Liver (tissue), 8 donors: ENCODE measurements at regions not wholly inside any gene's neighbourhood (a gene's known extent, or its start where the extent isn't known, plus 50 kb on each side); places are given as distances from the start of the nearest gene placed in this dataset.

Experiments used
- DNase-seq: peaks from one replicate; pipeline ENCODE4 v3.0.0-alpha.2; 2017; ENCODE audit warnings: low spot score
- H3K27ac ChIP-seq, 2 donors: one replicate each; pipeline ENCODE4 v1.7.0; 2013; ENCODE audit warnings: inconsistent platforms in 2 of 2, low read length in 2 of 2, control low read depth in 1 of 2, low read depth in 1 of 2, mild to moderate bottlenecking in 1 of 2
- H3K27me3 ChIP-seq, 4 donors: one replicate each; pipeline versions ENCODE4 v1.6.1 to v1.7.0; 2013; ENCODE audit warnings: low read length in 3 of 4, inconsistent platforms in 1 of 4, mild to moderate bottlenecking in 1 of 4, moderate library complexity in 1 of 4; ENCODE audit not compliant: control insufficient read depth in 4 of 4, insufficient read depth in 4 of 4
- H3K36me3 ChIP-seq, 4 donors: one replicate each; pipeline versions ENCODE4 v1.6.1 to v1.7.0; 2013; ENCODE audit warnings: low read length in 3 of 4, mild to moderate bottlenecking in 3 of 4, low read depth in 1 of 4, moderate library complexity in 1 of 4; ENCODE audit not compliant: control insufficient read depth in 4 of 4, insufficient read depth in 3 of 4
- H3K4me1 ChIP-seq, 4 donors: one replicate each; pipeline versions ENCODE4 v1.6.1 to v1.7.0; 2013; ENCODE audit warnings: low read length in 3 of 4, mild to moderate bottlenecking in 3 of 4, moderate library complexity in 1 of 4; ENCODE audit not compliant: control insufficient read depth in 4 of 4, insufficient read depth in 4 of 4
- H3K4me3 ChIP-seq, 3 donors: one replicate each; pipeline versions ENCODE4 v1.6.1 to v1.7.0; 2013; ENCODE audit warnings: low read length in 3 of 3, control low read depth in 1 of 3, low read depth in 1 of 3, mild to moderate bottlenecking in 1 of 3
- H3K9ac ChIP-seq, 2 donors: one replicate each; pipeline ENCODE4 v1.7.0; 2013; ENCODE audit warnings: low read length in 2 of 2, mild to moderate bottlenecking in 2 of 2, moderate library complexity in 2 of 2, control low read depth in 1 of 2, low read depth in 1 of 2
- H3K9me3 ChIP-seq, 4 donors: one replicate each; pipeline versions ENCODE4 v1.6.1 to v1.7.0; 2013; ENCODE audit warnings: low read length in 3 of 4; ENCODE audit not compliant: control insufficient read depth in 4 of 4
- EGR1 ChIP-seq, 2 donors: IDR thresholded peaks; 2 replicates each; pipeline ENCODE4 v1.6.1; 2016 to 2018; ENCODE audit warnings: antibody characterized with exemption in 2 of 2, low read depth in 2 of 2
- FOXA2 ChIP-seq: IDR thresholded peaks from 2 replicates; pipeline ENCODE4 v1.6.1; 2016; ENCODE audit warnings: antibody characterized with exemption
- GABPA ChIP-seq, 2 donors: IDR thresholded peaks in 1 of 2; conservative IDR thresholded peaks in 1 of 2; 2 replicates each; pipeline ENCODE4 v1.6.1; 2016; ENCODE audit warnings: antibody characterized with exemption in 2 of 2, mild to moderate bottlenecking in 1 of 2, moderate library complexity in 1 of 2
- HNF4A ChIP-seq, 2 donors: conservative IDR thresholded peaks; 2 replicates each; pipeline ENCODE4 v1.6.1; 2016; ENCODE audit warnings: antibody characterized with exemption in 2 of 2, mild to moderate bottlenecking in 2 of 2
- HNF4G ChIP-seq: IDR thresholded peaks from 2 replicates; pipeline ENCODE4 v1.6.1; 2016; ENCODE audit warnings: antibody characterized with exemption
- JUND ChIP-seq, 2 donors: IDR thresholded peaks; 2 replicates each; pipeline ENCODE4 v1.6.1; 2016; ENCODE audit warnings: antibody characterized with exemption in 2 of 2
- NR2F2 ChIP-seq: IDR thresholded peaks from 2 replicates; pipeline ENCODE4 v1.6.1; 2016; ENCODE audit warnings: antibody characterized with exemption
- RAD21 ChIP-seq, 2 donors: IDR thresholded peaks; 2 replicates each; pipeline ENCODE4 v1.6.1; 2016; ENCODE audit warnings: antibody characterized with exemption in 2 of 2, mild to moderate bottlenecking in 2 of 2
- RXRA ChIP-seq, 2 donors: IDR thresholded peaks; 2 replicates each; pipeline ENCODE4 v1.6.1; 2017 to 2018; ENCODE audit warnings: antibody characterized with exemption in 2 of 2, mild to moderate bottlenecking in 1 of 2
- SP1 ChIP-seq: IDR thresholded peaks from 2 replicates; pipeline ENCODE4 v1.6.1; 2018; ENCODE audit warnings: antibody characterized with exemption, mild to moderate bottlenecking
- TAF1 ChIP-seq: conservative IDR thresholded peaks from 2 replicates; pipeline ENCODE4 v1.6.1; 2016; ENCODE audit warnings: antibody characterized with exemption, mild to moderate bottlenecking
- YY1 ChIP-seq: IDR thresholded peaks from 2 replicates; pipeline ENCODE4 v1.6.1; 2016; ENCODE audit warnings: antibody characterized with exemption, mild to moderate bottlenecking
- WGBS: extraction: QIAGEN DNeasy Blood & Tissue Kit; methylation state at CpG from one replicate; pipeline ENCODE4 v1.1.7; 2013; 5-methylcytosine and 5-hydroxymethylcytosine counted together
- TF ChIP-seq, protein P1 (sequence below): IDR thresholded peaks from 2 replicates; pipeline ENCODE4 v1.6.1; 2016; ENCODE audit warnings: antibody characterized with exemption
- TF ChIP-seq, protein P2 (sequence below): IDR thresholded peaks from 2 replicates; pipeline ENCODE4 v1.6.1; 2016; ENCODE audit warnings: antibody characterized with exemption, mild to moderate bottlenecking
- TF ChIP-seq, protein P3 (sequence below): IDR thresholded peaks from 2 replicates; pipeline ENCODE4 v1.6.1; 2016; ENCODE audit warnings: antibody characterized with exemption
- TF ChIP-seq, protein P4 (sequence below): fragments of 150-350 bp; IDR thresholded peaks from 2 replicates; pipeline ENCODE4 v1.5.1; 2017; ENCODE audit warnings: improper control_type of control experiment, low read depth, low read length; ENCODE audit not compliant: missing input control
- TF ChIP-seq, protein P5 (sequence below): IDR thresholded peaks from 2 replicates; pipeline ENCODE4 v1.6.1; 2016; ENCODE audit warnings: antibody characterized with exemption
- donor health status: healthy.
- donor health status: healthy.
- donor health status: healthy.
- donor health status: healthy.
- donor health status: healthy.

DNA sequence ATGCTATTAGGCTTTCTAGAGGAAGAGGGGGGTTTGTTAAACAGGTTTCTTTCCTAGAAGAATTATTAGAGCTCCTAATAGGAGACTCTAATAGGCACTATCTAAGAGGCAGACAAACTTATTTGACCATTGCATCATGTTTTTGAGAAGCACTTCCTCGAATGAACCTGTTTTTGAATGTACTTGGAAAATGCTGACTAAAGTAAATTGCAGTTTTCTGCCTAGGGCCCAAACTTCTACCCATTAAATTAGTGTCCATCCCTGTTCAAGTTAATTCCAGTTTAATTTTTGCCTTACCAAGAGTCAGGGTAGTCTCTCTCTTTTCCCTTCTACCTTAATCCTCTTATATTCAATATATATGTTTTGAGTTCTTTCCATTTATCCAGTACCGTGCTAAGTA, 1029.6 kb downstream of the TTLL7 start:
- 66% methylated on average over 2 of the region's 2 CpGs for WGBS
- no peaks in the 10 kb centered on the region for H3K9me3 ChIP-seq
- no peak overlapping the region for H3K27ac ChIP-seq
- TF ChIP-seq GABPA (IDR thresholded peaks at IDR 0.05 in 1 of 2, conservative IDR thresholded peaks at IDR 0.05 in 1 of 2) (no peak), RAD21 (IDR thresholded peaks at IDR 0.05) (no peak), YY1 (no peak)
- H3K4me3 ChIP-seq: no peak overlapping the region
- H3K27me3 ChIP-seq: no peaks in the 10 kb centered on the region
- DNase-seq: no peak
- H3K4me1 ChIP-seq: no peaks in the 10 kb centered on the region
- no peaks in the 10 kb centered on the region for H3K36me3 ChIP-seq
- H3K9ac ChIP-seq: no peak overlapping the region

DNA sequence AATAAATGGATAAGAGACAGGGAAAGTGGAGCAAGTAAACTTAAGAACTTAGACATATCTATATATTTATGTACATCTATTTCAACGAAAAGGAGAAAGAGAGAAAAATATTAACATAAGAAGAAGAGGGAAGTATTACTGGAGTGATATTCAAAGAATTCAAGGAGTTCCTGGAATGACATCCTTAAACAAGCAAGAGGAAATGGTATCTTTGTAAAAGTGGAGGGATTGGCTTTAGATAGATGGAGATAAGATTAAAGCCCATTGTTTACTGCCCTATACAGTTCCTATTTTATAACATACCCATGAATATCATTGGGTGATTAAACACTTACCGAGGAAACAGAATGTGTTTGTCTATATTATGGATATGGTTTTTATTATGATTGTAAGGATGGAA, 1036.3 kb downstream of the TTLL7 start:
- WGBS: 63% methylated on average over 2 of the region's 2 CpGs

More for the DNA sequence above, 1036.3 kb downstream of the TTLL7 start:
- TF ChIP-seq, protein P1, sequence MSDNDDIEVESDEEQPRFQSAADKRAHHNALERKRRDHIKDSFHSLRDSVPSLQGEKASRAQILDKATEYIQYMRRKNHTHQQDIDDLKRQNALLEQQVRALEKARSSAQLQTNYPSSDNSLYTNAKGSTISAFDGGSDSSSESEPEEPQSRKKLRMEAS: no peak
- TF ChIP-seq HNF4G (no peak), FOXA2 (no peak), SP1 (no peak), JUND (IDR thresholded peaks at IDR 0.05) (no peak), TAF1 (no peak), EGR1 (IDR thresholded peaks at IDR 0.05; ENCODE audit: low read depth in 2 of 2) (no peak), NR2F2 (no peak), RXRA (IDR thresholded peaks at IDR 0.05) (no peak), YY1 (no peak), RAD21 (IDR thresholded peaks at IDR 0.05) (no peak), HNF4A (conservative IDR thresholded peaks at IDR 0.05) (no peak)
- TF ChIP-seq, protein P2, sequence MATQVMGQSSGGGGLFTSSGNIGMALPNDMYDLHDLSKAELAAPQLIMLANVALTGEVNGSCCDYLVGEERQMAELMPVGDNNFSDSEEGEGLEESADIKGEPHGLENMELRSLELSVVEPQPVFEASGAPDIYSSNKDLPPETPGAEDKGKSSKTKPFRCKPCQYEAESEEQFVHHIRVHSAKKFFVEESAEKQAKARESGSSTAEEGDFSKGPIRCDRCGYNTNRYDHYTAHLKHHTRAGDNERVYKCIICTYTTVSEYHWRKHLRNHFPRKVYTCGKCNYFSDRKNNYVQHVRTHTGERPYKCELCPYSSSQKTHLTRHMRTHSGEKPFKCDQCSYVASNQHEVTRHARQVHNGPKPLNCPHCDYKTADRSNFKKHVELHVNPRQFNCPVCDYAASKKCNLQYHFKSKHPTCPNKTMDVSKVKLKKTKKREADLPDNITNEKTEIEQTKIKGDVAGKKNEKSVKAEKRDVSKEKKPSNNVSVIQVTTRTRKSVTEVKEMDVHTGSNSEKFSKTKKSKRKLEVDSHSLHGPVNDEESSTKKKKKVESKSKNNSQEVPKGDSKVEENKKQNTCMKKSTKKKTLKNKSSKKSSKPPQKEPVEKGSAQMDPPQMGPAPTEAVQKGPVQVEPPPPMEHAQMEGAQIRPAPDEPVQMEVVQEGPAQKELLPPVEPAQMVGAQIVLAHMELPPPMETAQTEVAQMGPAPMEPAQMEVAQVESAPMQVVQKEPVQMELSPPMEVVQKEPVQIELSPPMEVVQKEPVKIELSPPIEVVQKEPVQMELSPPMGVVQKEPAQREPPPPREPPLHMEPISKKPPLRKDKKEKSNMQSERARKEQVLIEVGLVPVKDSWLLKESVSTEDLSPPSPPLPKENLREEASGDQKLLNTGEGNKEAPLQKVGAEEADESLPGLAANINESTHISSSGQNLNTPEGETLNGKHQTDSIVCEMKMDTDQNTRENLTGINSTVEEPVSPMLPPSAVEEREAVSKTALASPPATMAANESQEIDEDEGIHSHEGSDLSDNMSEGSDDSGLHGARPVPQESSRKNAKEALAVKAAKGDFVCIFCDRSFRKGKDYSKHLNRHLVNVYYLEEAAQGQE: no peak
- TF ChIP-seq, protein P3, sequence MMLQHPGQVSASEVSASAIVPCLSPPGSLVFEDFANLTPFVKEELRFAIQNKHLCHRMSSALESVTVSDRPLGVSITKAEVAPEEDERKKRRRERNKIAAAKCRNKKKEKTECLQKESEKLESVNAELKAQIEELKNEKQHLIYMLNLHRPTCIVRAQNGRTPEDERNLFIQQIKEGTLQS: no peak
- TF ChIP-seq, protein P4, sequence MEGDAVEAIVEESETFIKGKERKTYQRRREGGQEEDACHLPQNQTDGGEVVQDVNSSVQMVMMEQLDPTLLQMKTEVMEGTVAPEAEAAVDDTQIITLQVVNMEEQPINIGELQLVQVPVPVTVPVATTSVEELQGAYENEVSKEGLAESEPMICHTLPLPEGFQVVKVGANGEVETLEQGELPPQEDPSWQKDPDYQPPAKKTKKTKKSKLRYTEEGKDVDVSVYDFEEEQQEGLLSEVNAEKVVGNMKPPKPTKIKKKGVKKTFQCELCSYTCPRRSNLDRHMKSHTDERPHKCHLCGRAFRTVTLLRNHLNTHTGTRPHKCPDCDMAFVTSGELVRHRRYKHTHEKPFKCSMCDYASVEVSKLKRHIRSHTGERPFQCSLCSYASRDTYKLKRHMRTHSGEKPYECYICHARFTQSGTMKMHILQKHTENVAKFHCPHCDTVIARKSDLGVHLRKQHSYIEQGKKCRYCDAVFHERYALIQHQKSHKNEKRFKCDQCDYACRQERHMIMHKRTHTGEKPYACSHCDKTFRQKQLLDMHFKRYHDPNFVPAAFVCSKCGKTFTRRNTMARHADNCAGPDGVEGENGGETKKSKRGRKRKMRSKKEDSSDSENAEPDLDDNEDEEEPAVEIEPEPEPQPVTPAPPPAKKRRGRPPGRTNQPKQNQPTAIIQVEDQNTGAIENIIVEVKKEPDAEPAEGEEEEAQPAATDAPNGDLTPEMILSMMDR: no peak
- TF ChIP-seq, protein P5, sequence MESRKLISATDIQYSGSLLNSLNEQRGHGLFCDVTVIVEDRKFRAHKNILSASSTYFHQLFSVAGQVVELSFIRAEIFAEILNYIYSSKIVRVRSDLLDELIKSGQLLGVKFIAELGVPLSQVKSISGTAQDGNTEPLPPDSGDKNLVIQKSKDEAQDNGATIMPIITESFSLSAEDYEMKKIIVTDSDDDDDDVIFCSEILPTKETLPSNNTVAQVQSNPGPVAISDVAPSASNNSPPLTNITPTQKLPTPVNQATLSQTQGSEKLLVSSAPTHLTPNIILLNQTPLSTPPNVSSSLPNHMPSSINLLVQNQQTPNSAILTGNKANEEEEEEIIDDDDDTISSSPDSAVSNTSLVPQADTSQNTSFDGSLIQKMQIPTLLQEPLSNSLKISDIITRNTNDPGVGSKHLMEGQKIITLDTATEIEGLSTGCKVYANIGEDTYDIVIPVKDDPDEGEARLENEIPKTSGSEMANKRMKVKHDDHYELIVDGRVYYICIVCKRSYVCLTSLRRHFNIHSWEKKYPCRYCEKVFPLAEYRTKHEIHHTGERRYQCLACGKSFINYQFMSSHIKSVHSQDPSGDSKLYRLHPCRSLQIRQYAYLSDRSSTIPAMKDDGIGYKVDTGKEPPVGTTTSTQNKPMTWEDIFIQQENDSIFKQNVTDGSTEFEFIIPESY: no peak
- Histone ChIP-seq H3K4me1 (no peaks in the 10 kb centered on the region), H3K9ac (no peak overlapping the region), H3K36me3 (no peaks in the 10 kb centered on the region), H3K9me3 (no peaks in the 10 kb centered on the region), H3K4me3 (no peak overlapping the region), H3K27me3 (no peaks in the 10 kb centered on the region), H3K27ac (no peak overlapping the region)
- DNase-seq: no peak
